ENCODE measurements at regions not wholly inside any gene's neighbourhood (a gene's known extent, or its start where the extent isn't known, plus 50 kb on each side); places are given as distances from the start of the nearest gene placed in this dataset.
"Not testable (repeated sequence)": the region's sequence is repeated elsewhere in the genome, so short reads cannot be mapped to it uniquely, and the experiment has no call there.

GRCh38 chr1:90864681-90865080 is 147.6 kb upstream of the BARHL2 start:
- H3K4me1 Mint-ChIP-seq, result no peaks in the 10 kb centered on the region
- no peak overlapping the region for H3K4me3 Mint-ChIP-seq
- no peak overlapping the region for H3K27ac Mint-ChIP-seq
- H3K9me3 Mint-ChIP-seq, result no peaks in the 10 kb centered on the region
- no peaks in the 10 kb centered on the region for H3K36me3 Mint-ChIP-seq
- DNase-seq (ENCODE audit: low spot score in 2 of 2) (no peak), ATAC-seq (no peak)

- Mint-ChIP-seq H3K4me3 (no peak overlapping the region), H3K36me3 (no peaks in the 10 kb centered on the region), H3K27ac (no peak overlapping the region), H3K9me3 (no peaks in the 10 kb centered on the region), H3K4me1 (no peaks in the 10 kb centered on the region)
- no peak for ATAC-seq
- DNase-seq (ENCODE audit: low spot score in 2 of 2), result no peak
Measured at GRCh38 chr1:90862782-90863181, 145.7 kb upstream of the BARHL2 start.

GRCh38 chr1:90861421-90861820 is 144.3 kb upstream of the BARHL2 start:
- not testable (repeated sequence) for H3K9me3 Mint-ChIP-seq; H3K4me3 Mint-ChIP-seq; H3K27ac Mint-ChIP-seq; H3K36me3 Mint-ChIP-seq; ATAC-seq; DNase-seq (ENCODE audit: low spot score in 2 of 2); H3K4me1 Mint-ChIP-seq

- H3K4me1 Mint-ChIP-seq, result no peaks in the 10 kb centered on the region
- no peak overlapping the region for H3K4me3 Mint-ChIP-seq
- H3K36me3 Mint-ChIP-seq, result no peaks in the 10 kb centered on the region
- H3K27ac Mint-ChIP-seq, result no peak overlapping the region
- no peaks in the 10 kb centered on the region for H3K9me3 Mint-ChIP-seq
- DNase-seq (ENCODE audit: low spot score in 2 of 2), result no peak
- no peak for ATAC-seq
Measured at GRCh38 chr1:90856463-90857007, 139.4 kb upstream of the BARHL2 start.

- Mint-ChIP-seq H3K36me3 (no peaks in the 10 kb centered on the region), H3K4me3 (no peak overlapping the region), H3K9me3 (no peaks in the 10 kb centered on the region), H3K27ac (no peak overlapping the region), H3K4me1 (peaks cover 5% of the 10 kb centered on the region)
- no peak for ATAC-seq
- DNase-seq (ENCODE audit: low spot score in 2 of 2), result no peak
Measured at GRCh38 chr1:90854397-90854924, 137.4 kb upstream of the BARHL2 start.

- H3K4me3 Mint-ChIP-seq, result peak overlapping the region; percentile 73
- no peaks in the 10 kb centered on the region for H3K9me3 Mint-ChIP-seq
- peaks cover 5% of the 10 kb centered on the region for H3K4me1 Mint-ChIP-seq
- DNase-seq (ENCODE audit: low spot score in 2 of 2) (no peak), ATAC-seq (no peak)
- H3K27ac Mint-ChIP-seq, result no peak overlapping the region
- H3K36me3 Mint-ChIP-seq, result no peaks in the 10 kb centered on the region
Measured at GRCh38 chr1:90851711-90852050, 134.6 kb upstream of the BARHL2 start.

- Mint-ChIP-seq H3K27ac (no peak overlapping the region), H3K36me3 (no peaks in the 10 kb centered on the region)
Measured at GRCh38 chr1:90850898-90851710, 134.0 kb upstream of the BARHL2 start.

GRCh38 chr1:90850181-90850897 is 133.2 kb upstream of the BARHL2 start:
- peaks cover 5% of the 10 kb centered on the region for H3K4me1 Mint-ChIP-seq
- H3K27ac Mint-ChIP-seq, result no peak overlapping the region
- no peaks in the 10 kb centered on the region for H3K36me3 Mint-ChIP-seq
- peak overlapping the region; percentile 73 for H3K4me3 Mint-ChIP-seq
- ATAC-seq (no peak), DNase-seq (ENCODE audit: low spot score in 2 of 2) (no peak)
- no peaks in the 10 kb centered on the region for H3K9me3 Mint-ChIP-seq

More at GRCh38 chr1:90850898-90851710, 134.0 kb upstream of the BARHL2 start:
- peak; percentile 66 to 79 for DNase-seq (ENCODE audit: low spot score in 2 of 2)
- Mint-ChIP-seq H3K4me1 (peaks cover 5% of the 10 kb centered on the region), H3K9me3 (no peaks in the 10 kb centered on the region), H3K4me3 (peak overlapping the region; percentile 73)
- peak; percentile 98 for ATAC-seq

GRCh38 chr1:90841473-90841872 is 124.4 kb upstream of the BARHL2 start:
- H3K4me1 Mint-ChIP-seq, result peaks cover 17% of the 10 kb centered on the region
- H3K9me3 Mint-ChIP-seq, result no peaks in the 10 kb centered on the region
- no peak overlapping the region for H3K4me3 Mint-ChIP-seq
- DNase-seq (ENCODE audit: low spot score in 2 of 2) (no peak), ATAC-seq (no peak)
- H3K27ac Mint-ChIP-seq, result no peak overlapping the region
- no peaks in the 10 kb centered on the region for H3K36me3 Mint-ChIP-seq

- H3K9me3 Mint-ChIP-seq, result no peaks in the 10 kb centered on the region
- no peak overlapping the region for H3K4me3 Mint-ChIP-seq
- DNase-seq (ENCODE audit: low spot score in 2 of 2) (no peak), ATAC-seq (no peak)
- no peak overlapping the region for H3K27ac Mint-ChIP-seq
- no peaks in the 10 kb centered on the region for H3K36me3 Mint-ChIP-seq
- H3K4me1 Mint-ChIP-seq, result peaks cover 19% of the 10 kb centered on the region
Measured at GRCh38 chr1:90840352-90840751, 123.2 kb upstream of the BARHL2 start.

- DNase-seq (ENCODE audit: low spot score in 2 of 2) (no peak), ATAC-seq (no peak)
- Mint-ChIP-seq H3K27ac (no peak overlapping the region), H3K36me3 (no peaks in the 10 kb centered on the region), H3K9me3 (no peaks in the 10 kb centered on the region), H3K4me1 (peaks cover 29% of the 10 kb centered on the region), H3K4me3 (no peak overlapping the region)
Measured at GRCh38 chr1:90839323-90839722, 122.2 kb upstream of the BARHL2 start.

- Mint-ChIP-seq H3K9me3 (no peaks in the 10 kb centered on the region), H3K4me1 (peaks cover 35% of the 10 kb centered on the region), H3K36me3 (no peaks in the 10 kb centered on the region), H3K27ac (no peak overlapping the region), H3K4me3 (no peak overlapping the region)
- DNase-seq (ENCODE audit: low spot score in 2 of 2) (no peak), ATAC-seq (no peak)
Measured at GRCh38 chr1:90838720-90839119, 121.6 kb upstream of the BARHL2 start.

- H3K4me1 Mint-ChIP-seq, result peaks cover 36% of the 10 kb centered on the region
- DNase-seq (ENCODE audit: low spot score in 2 of 2) (no peak), ATAC-seq (no peak)
- H3K36me3 Mint-ChIP-seq, result no peaks in the 10 kb centered on the region
- H3K27ac Mint-ChIP-seq, result no peak overlapping the region
- H3K9me3 Mint-ChIP-seq, result no peaks in the 10 kb centered on the region
- H3K4me3 Mint-ChIP-seq, result no peak overlapping the region
Measured at GRCh38 chr1:90837420-90837819, 120.3 kb upstream of the BARHL2 start.

GRCh38 chr1:90836345-90836679 is 119.2 kb upstream of the BARHL2 start:
- no peaks in the 10 kb centered on the region for H3K9me3 Mint-ChIP-seq
- DNase-seq (ENCODE audit: low spot score in 2 of 2), result no peak
- H3K4me3 Mint-ChIP-seq, result no peak overlapping the region
- no peaks in the 10 kb centered on the region for H3K36me3 Mint-ChIP-seq
- peaks cover 35% of the 10 kb centered on the region for H3K4me1 Mint-ChIP-seq
- no peak overlapping the region for H3K27ac Mint-ChIP-seq
- ATAC-seq, result no peak

- Mint-ChIP-seq H3K4me3 (peak overlapping the region; percentile 30), H3K4me1 (peaks cover 30% of the 10 kb centered on the region), H3K27ac (no peak overlapping the region), H3K9me3 (no peaks in the 10 kb centered on the region), H3K36me3 (no peaks in the 10 kb centered on the region)
- DNase-seq (ENCODE audit: low spot score in 2 of 2), result no peak
- no peak for ATAC-seq
Measured at GRCh38 chr1:90835661-90836344, 118.7 kb upstream of the BARHL2 start.

Data from stimulated activated effector memory CD8-positive, alpha-beta T cell treated with anti-CD3 and anti-CD28 coated beads, Interleukin-12 subunit alpha, Interleukin-12 subunit beta, amount 100 ng/mL, for 72 hours (primary cell).